HG03045 (cell line): ENCODE measurements at regions not wholly inside any gene's neighbourhood (a gene's known extent, or its start where the extent isn't known, plus 50 kb on each side); places are given as distances from the start of the nearest gene placed in this dataset.

ENCODE experiments used
- ATAC-seq: cut with Tn5 transposase; IDR thresholded peaks from one replicate; pipeline ENCODE4 v1.9.1; 2021; ENCODE audit warnings: mild to moderate bottlenecking, moderate library complexity; ENCODE audit not compliant: unreplicated experiment

DNA sequence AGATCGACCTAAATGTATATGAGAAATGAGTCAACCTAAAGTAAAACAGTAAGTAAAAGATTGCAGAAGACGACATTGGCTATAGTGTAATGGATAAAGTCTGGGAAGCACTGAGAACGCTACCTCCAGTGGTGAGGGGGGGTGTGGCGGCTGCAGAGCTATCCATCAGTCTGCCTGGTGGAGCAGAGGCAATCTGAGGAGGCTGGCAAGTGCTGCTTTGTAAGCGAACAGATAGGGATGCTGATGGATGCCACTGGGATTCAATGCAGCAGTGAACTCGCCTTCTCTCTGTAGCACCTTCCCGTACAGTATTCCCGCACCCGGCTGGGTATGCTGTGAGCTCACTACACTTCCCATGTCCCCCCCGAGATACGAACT, 261.5 kb downstream of the NSG2 start:
- ATAC-seq, result no peak

DNA sequence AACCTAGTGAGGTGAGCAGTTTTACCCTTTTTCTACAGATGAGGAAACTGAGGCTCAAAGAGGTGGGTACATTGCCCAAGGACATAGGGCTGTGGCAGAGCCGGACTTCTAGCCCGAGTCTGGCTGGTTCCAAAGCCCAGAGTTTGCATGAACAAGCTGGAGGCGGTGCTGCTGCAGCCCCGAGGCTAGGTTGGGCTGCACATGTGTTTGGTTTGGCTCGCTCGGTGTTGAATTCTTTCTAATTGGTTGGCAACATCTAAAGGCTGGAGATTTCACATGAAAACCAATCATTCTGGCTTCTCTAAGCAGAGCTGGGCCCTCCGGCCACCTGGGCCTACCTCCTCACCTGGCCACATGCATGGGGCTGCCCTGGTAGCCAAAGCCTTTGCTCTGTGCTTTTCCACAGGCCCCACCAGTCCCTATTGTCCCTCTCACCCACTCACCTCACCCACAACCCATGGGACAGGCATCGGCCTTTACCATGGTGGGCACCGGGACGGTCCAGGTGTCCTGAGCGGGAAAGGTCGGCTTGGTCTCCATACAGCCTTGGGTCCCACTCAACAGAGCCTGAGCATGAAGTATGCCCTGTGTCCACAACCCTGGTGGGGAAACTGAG, 262.3 kb downstream of the NSG2 start:
- ATAC-seq, result no peak

DNA sequence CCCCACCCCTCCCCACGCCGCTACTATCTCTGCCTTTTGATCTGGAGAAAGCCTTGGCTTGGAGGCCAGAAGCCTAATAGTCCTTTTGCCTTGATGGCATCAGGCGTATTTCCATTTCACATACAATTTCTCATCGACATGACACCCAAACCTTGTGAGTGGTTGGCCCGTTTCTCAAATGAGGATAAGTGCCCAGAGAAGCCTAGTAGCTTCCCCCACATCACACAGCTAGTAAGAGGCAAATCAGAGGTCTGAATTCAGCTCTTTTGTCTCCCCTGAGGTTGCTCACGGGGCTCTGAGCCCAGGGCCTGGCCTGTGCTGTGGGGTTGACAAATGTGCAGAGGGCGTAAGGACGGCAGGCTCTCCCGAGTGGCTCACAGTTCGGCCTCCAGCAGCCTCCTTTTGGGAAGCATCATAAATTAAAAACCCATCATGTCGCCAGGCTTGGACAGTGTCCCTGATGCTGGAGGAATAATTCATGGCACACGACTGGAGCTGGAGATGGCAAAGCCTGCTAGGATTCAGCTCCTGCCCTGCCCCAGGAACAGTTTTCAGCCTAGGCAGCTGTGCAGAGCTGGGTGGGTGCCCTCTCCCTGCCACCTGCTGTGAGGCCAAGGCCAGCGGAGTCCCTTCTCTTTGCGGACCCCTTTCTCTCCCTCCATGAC, 263.8 kb downstream of the NSG2 start:
- no peak for ATAC-seq

DNA sequence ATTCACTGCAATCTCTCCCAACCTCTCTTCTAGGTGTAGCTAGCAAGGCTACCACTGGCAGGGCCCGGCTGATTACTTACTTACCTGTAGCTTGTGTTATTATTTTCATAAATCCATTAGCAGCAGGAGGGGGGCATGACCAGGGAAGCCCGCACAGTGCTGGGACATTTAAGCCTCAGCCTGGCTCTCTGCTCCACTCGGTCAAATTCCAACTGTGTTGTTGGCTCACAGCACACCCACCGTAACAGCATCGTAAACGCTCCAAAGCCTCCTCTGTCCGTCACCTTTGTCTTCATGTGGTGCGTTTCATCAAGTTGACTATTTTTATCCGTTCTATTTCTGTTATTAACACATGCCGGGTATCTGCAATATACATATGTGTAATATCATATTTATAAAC, 264.7 kb downstream of the NSG2 start:
- ATAC-seq, result no peak

DNA sequence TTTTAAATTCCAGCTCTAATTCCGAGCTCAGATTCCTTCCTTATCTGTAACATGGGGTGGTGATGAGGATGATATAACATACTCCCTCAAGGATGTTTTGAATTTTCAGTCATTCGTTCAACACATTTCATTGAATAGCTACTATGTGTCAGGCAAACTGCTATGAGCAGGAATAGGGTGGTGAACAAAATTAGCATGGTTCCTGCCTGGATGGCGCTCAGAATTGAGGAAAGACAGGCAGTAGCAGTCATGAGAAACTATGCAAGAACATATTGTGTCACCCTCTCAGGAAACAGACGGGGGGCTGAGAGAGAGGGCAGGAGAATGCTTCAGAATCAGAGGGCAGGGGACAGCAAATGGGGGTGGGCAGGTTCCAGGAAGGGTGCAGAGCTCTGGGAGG, 265.2 kb downstream of the NSG2 start:
- ATAC-seq, result no peak

DNA sequence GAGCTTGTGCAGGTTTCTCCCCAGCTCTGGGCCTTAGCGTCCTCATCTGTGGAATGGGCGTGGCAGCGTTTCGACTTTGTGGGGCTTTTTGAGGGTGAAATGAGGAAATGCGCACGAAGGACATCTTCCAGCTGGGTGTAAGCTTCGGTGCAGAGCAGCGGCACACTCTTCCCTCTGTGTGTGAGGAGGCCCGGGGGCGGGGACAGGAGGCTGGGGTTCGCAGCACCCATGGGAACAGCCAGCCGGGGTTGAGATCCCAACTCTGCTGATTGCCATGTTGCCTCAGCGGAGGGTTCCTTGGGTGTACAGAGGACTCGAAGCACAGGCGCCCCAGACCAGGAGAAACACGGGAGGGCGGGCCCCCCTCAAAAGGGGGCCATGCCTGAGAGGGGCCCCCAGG, 265.6 kb downstream of the NSG2 start:
- ATAC-seq, result no peak

DNA sequence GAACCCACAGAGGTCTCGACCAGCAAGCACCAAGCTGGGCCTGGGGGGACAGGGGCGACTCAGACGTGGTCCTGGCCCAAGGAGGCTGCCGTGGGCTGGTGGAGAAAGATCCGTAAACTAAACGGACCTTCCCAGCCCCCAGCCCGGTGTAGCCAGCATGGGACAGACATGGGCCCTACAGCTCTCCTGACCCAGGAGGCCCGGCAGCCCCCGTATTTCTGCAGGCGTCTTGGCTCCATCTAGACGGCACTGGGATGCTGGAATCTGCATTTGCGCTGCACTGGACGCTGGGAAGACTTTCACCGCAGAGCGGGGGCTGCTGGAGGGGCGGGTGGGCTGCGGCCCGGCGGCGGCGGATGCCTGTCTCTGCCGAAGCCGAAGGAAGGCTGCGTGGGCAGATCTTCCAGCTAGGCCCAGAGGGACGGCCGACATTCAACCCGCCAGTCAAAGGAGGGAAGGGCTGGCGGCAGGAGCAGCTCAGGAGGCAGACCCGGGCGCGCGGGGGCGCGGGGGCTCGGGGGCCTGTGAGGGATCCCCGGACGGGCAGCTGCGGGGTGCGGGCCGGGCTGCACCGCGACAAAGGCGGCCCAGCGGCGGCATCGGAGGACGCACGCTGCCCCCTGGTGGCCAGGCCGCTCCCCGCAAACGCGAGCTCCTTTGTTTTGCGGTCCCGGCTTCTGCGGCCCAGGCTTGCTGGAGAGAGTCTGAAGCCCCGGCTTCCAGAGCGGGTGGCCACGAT, 266.2 kb downstream of the NSG2 start:
- no peak for ATAC-seq

DNA sequence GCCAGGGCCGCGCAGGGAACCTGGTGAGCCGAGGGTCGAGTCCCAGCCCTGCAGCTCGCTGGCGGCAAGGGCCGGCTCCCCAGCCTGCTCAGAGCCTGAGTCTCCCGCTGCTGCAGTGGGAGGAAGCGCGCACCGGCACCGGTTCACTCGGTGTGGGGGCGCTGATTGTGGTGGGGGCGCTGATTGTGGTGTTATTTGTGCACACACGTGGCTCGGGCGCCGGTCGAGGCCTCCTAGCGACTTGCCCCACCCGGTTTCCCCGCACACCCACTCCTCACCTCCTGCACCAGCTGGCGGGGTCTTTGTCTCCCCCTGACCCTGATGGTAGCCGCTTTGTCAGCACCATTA, 266.7 kb downstream of the NSG2 start:
- ATAC-seq, result no peak

DNA sequence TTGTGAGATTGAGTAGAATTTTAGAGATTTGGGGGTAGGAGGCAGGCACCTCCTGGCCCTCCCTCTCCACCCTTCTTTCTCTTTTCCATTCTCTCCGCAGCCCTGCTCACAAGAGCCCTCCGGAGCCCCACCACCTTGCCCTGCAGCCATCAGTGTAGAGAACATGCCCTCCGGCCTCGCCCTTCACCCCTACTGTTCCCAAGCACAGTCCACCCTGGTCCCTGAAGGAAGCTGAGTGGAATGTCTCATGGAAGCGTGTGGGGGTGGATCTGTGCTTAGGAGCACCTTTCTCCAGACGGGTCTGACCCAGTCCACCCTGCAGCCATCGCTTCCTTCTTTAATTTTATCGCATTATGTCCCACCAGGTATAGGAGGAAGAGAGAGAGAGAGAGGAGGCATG, 267.1 kb downstream of the NSG2 start:
- ATAC-seq, result no peak

DNA sequence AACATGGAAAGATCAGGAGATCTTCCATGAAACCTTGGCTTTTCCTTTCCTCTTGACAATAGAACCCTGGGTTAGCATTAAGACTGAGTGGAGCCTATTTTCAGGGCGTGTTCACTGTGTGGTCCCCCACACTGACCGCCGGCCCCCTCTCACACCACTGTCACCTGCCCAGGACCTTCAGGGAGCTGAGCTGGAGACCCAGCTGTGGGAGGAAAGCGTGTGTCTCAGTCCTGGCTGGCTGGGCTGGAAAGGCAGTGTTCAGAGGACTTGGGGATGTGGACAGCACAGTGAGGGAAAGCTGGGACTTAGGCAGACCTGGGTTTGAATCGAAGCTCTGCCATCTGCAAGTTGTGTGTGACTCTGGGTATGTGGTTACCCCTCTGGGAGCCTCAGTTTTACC, 268.1 kb downstream of the NSG2 start:
- ATAC-seq, result no peak

DNA sequence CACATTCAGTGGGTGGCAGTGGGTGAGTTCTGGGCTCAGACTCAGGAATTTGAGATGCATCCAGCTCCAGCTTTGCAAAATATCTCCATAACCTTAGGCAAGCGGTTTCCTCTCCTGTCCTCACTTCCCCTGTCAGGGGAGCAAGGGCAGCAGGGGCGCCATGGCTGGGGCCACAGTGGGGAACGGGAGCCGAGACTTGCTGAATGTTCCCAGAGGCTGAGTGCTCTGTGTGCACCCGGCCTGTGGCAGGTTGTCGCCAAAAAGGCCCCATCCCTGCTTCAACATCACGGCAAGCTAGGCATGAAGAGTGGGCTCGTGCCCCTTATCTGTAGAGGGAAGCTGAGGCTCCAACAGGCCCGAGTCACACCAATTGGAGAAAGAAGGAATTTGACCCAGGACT, 268.8 kb downstream of the NSG2 start:
- no peak for ATAC-seq

DNA sequence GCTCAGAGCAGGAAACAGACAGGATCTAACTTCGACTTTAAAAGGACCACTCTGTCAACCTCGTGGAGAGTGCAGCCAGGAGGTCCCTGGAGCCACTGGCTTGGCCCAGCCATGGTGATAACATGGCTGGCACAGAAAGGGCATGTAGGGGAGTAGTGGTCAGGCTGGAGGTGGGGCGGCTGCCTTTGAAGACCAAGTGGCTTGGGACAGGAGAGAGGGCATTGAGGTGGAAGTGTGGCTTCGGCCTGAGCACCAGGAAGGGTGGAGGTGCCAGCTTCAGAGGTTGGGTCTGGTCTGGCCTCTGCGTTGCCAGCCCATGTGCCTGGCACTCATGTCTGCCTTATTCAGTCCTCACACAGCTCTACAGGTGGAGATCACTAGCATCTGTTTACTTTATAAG, 270.0 kb downstream of the NSG2 start:
- ATAC-seq, result no peak

DNA sequence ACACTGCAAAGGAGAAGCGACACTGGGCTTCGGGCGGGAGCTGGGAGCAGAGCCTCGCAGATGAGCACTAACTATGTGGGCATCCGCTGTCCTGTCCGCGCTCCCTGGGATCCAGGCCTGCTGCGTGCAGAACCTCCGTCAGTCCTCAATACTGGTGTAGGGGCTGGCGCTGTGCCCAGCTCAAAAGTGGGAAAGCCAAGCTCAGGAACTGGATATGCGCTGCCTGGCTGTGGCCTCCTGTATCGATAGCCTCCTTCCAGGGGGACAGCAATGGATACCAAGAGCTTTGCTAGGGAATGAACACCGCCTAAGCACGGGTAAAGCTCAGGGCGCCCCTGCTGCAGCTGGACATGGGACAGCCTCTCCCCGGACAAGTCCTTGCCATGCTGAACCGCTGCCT, 270.4 kb downstream of the NSG2 start:
- ATAC-seq, result no peak

DNA sequence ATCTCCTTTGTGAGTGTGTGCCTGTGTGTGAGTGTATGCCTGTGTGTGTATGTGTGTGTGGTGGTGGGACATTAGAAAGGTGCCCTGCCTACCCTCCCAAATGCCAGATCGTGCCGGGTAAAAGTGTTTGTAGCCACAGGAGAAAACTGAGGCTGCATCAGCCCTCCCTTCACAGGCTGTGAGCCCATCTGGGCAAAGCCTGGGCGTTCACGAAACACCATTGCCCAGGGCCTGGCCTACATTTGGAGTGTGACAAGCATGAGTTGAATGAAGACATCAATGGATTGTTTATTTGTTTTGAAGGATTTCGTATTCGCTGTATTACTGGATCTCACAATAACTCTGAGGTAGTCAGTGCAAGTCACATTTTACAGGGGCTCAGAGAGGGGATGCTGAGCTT, 270.8 kb downstream of the NSG2 start:
- no peak for ATAC-seq

DNA sequence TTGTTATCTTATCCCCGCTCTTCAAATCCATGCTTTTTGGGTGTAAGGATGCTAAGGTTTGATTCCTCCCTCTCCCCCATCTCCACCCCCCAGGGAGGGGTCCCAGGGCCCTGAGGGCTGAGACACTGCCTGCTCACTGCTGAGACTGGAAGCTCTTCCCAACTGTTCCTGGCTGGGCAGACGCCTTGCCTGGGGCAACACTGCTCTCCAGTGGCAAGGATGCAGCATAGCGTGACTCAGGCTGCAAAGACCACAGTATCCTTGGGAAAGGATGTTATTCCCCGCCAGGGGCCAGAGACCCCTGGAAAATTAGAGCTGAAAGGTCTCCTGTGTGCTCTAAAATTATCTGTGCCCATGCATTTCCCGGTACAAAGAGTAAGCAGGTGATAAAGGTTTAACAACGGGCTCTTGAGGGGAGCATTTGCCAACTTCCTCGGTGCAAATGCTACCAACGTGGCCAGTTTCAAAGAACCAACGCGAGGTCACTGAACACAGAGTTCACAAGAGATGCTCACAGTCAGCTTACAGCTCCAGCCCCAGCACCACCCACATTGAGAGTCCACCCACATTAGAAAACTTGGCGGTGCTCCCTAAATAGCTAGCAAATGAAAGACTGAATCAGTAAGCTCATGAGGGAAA, 271.9 kb downstream of the NSG2 start:
- no peak for ATAC-seq

DNA sequence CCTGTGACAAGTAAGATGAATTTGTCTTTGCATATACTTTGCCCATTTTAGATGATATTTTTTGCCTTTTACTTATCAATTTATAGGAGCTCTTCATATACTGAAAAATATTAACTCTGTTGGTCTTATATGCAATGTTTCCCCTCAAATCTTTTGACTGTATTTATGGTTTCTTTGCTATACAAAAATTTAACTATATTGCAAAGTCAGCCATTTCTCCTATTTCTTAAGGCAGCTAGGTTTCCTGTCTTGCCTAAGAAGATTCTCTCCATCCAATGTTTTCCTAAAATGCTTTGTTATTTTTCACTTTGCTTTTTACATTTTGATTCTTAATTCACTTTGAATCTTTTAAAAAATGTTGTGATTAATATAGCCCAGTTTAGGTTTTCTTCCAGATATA, 273.1 kb downstream of the NSG2 start:
- ATAC-seq, result no peak

DNA sequence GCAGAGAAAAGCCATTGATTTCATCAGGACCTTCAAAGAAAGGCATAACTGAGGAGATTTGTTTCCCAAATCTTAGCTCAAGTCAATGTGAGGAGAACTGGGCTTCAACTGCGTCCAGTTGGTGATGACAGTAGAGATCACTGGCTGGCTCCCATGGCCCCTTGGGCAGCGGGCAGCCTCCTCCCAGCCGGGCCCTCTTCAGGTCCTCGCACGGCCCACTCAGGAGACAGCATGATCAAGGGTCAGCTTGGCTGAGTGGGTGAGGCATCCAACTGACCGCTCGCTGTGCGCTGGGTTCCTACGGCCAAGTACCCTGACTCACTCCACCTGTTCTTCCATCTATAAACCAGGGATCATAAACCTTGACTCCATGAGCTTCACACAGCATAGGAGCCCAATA, 274.0 kb downstream of the NSG2 start:
- ATAC-seq, result no peak

DNA sequence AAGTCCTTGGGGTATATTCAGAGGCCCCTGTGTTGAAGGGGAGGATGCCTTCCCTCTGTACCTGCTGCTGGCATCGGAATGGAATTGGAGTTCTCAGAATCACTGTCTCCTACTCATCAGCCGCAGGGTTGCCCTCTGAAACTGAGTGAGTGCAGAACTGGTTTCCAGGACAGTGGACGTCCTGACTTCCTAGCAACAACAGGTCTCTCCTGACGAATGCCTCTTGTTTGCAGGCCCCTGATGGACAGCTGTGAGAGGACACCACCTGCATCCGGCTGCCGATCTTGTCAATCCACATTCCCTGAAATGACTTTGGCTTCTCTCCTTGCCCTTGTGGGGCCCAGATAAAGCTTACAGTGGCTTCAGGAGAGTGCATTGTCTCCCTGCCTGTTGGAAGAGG, 274.5 kb downstream of the NSG2 start:
- no peak for ATAC-seq

DNA sequence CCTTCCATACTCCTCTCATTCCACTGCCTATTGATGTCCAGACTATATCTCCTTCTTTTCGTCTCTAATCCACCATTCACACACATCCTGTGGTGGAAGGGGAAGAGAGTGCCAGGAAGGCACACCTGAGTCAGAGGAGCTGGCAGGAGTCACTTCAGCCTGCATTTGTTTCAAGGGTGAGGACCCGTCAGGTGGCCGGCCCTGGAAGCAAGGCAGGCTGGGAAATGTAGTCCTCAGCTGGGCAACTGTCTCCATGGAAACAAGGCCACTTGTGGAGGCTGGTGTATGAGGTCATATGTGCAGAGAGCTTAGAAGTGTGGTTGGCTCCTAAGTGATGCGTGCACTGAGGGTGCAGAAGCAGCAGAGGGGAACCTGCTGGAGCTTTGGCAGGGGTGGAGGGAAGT, 278.4 kb downstream of the NSG2 start:
- no peak for ATAC-seq

DNA sequence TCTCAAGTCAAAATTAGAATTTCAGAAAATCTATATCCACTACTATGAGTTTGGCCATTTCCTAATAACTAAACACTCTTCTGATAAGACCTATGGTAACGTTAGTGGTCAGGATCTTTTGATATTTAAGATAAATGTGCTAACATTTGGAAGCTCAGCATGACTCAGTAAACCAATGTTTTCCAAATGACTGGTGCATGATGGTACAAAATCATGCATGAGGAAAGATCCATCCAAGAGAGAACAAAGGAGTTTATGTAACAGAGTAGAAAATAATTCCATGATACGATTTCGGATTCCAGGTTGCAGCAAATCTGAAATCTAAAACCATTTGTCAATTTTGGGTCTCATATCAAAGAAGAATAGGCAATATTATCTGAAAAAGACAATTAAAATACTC, 279.2 kb downstream of the NSG2 start:
- no peak for ATAC-seq

DNA sequence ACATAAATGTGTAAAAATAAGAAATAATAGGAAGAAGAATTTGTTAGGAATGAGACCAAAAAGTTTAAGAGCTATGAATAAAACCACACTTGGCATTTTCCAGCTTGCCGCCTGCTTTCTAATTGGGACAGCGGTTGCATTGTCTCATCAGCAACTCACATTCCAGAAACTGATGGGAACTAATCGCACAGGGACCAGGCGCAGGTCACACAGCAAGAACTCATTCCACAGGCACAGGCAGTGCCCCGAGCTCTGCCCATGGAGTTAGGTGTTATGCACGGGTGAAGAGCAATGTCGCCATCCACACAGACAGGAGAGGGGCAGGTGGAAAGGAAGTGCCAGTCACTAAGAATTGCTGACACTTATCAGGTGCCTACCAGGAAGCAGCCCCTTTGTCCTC, 279.9 kb downstream of the NSG2 start:
- ATAC-seq, result no peak

DNA sequence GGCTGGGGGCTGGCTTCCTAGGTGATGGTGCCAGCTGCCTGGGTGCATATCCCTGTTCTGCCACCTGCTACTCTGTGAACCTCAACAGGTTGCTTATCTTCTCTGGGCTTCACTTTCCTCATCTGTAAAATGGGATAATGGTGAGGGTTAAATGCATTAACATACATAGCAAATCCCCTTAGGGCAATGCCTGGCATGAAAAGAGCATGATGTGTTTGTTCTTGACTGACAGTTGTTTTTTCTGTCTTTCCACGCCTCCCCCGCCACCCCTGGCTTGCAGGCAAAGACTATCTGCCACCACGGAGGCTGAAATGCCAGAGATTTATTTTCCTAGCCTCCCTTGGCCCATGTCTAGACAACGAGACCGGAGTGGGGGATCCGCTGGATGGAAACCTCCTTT, 280.5 kb downstream of the NSG2 start:
- no peak for ATAC-seq
